AG20443 (cell line): ENCODE measurements at regions not wholly inside any gene's neighbourhood (a gene's known extent, or its start where the extent isn't known, plus 50 kb on each side); places are given as distances from the start of the nearest gene placed in this dataset.
"Not testable (repeated sequence)": the region's sequence is repeated elsewhere in the genome, so short reads cannot be mapped to it uniquely, and the experiment has no call there.

Experiments
- DNase-seq: peaks from one replicate; pipeline ENCODE4 v3.0.0; 2012; ENCODE audit warnings: low spot score, mixed read lengths

DNA sequence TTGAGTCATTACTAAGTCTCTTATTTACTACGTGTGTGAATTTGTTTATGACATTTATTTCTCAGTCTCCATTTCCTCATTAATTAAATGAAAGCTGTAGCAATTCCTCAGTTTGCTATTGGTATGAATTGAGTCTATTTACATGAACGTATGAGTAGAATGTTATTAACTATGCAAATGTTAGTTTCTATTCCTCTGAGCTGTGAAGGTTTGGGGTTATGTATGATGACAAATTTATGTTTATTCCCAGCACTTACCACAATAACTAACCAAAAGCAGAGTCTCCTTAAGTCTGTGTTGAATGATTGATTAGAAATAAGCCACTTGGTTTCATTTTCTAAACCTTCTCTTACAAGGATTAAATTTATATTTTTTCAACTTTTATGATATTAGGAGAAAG lies 1340.9 kb downstream of the FSCB start:
- DNase-seq, result no peak

DNA sequence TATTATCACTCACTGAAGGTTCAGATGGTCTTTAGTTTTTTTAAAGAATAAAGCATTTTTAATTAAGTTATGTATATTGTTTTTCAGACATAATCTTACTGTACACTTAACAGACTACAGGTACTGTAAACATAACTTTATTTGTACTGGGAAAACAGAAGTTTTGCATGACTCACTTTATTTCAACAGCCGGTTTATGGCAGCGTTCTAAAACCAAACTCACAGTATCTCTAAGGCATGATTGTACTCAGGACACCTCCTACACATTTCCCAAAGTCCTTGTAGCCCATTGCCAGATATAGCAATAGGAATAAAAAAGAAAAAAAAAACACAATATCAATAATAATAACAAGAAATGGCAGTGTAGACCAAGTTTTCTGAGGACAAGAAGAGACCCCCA lies 1341.4 kb downstream of the FSCB start:
- no peak for DNase-seq

DNA sequence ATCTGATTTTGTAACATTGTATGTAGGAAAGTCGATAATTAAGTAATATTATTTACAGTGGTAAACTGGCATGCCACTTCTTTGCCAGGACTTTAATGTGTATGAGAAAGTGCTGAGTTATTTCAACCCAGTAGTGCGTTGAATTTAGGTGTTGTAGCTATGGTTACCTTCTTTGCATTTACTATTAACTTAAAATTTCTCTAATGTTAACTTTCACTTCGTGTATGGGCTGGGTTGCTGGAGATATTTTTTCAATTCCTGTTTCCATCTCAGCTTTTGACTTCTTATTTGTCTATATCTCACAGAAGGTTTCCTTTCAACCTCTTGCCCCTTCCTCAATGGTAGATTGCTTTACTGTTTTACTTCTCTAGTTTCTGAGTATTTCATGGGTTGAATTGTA lies 1345.6 kb downstream of the FSCB start:
- DNase-seq, result no peak

DNA sequence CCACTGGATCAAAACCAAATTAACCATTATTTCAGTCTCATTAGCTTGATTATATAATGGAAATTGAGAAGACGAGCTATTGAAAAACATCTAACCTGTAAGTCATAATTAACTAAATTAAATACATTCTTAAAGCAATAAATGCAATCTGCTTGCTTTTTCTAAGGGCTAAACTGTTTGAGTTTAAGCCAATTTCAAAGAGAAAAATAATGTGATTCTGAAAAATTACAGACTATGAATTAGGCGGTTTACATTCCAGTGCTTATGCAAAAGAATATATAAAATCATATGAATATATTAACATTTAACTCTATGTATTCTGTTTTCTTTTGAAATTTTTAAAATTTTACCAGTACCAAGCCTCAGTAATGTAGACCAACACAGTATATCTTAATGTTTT lies 1349.4 kb downstream of the FSCB start:
- DNase-seq, result no peak

DNA sequence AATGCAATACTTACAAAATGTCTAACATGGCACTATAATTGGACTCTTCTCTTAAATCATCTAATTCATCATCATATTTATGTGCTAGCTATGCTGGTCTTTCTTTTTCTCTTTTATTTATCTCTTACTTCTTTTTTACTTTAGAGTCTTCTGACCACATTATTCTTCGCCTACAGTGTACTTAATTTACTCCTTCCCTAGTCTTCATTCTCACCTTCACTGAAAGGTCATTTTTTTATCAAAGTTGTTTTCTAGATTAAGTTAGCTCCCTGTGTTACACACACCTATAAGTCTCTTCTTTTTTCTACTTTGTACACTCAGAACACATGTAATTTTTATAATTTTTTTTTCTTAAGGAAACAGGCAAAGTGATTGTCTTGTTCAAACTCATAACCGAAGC lies 1351.2 kb downstream of the FSCB start:
- DNase-seq, result no peak

DNA sequence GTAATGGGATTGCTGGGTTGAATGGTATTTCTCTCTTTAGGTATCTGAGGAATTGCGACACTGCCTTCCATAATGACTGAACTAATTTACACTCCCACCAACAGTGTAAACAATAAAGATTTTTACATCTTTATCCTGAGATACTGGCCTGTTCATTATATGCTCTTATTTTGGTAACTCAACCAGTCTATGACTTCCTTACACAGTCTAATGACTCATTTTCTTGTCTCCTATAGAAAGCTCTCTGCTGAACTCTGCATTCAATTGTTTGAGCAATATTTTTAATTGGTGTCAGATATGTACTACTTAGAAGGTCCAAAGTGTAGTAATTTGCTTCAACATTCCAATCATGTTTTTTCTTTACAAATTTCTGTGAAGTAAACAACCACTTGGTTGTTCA lies 1351.8 kb downstream of the FSCB start:
- DNase-seq, result no peak

DNA sequence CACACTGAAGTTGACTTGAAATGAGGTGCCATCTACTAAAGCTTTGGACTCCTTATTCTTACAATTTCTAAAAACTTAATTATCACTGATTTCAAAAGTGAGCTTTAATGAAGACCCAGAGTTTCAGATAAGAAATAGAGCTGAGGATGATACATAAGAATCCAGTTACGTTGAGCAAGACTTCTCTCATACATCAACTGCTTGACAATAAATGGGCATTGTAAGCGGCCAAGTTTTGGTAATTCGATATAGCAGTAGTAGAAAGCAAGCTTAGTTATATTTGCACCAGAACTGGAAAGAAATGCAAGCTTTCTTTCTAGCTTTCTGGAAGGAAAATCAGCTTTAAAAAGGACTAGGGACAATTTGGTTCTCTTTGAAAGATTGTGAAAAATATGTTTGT lies 1359.6 kb downstream of the FSCB start:
- DNase-seq, result no peak

DNA sequence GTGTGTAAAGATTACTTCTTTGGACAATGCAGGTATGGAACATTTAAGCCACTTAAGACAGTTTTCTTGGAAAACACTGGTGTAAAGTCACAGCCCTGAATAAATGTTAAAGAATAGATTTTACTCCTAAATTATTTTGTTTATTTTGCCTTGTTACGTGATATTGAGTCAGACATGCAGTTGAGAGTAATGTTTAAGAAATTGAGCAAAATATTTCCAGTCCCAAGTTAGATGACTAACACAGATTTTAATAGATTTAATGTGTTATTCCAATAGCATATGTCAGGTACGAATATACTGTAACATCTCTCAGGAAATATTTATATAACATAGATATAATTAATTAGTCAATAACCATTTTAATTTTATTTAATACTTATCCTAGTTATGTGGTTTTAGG lies 1361.7 kb downstream of the FSCB start:
- no peak for DNase-seq

DNA sequence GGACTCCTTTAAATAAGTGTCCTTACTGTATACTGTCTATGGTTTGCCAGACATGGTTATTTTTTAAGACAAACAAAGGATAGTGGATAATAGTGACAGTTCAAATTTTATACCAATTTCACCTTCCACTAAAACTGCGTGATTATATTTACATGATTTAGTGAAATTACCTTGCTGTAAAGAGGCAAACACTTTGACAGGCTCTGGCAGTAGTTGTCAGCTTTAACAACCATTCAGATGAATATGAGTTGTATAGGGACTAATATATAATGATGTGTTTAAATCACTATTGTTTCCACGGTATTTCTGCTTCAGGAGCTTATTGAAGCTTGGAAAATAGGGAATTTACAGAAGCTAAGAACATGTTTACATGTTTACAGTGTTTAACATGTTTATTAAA lies 1364.0 kb downstream of the FSCB start:
- DNase-seq, result no peak

DNA sequence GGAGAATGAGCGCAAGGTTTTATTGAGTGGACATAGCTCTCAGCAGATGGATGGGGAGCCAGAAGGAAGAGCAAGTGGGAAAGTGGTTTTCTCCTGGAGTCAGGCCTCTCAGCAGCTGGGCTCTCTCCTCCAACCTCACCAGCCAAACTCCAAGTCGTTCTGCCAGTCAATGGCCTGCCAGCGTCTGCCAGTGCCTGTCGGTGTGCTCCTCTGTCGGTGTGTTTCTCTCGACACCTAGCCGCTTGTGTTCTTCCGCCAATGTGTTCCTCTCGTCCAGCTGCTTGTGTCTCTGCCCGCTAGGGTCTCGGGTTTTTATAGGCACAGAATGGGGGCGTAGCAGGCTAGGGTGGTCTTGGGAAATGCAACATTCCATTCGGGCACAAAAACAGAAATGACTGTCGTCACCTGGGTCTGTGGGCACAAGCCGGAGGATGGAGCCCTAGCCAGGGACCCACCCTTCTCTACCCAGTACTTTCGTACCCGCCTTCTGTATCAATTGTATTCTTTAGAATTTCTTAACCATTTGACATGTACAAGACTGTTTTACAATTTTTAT lies 1365.4 kb downstream of the FSCB start:
- DNase-seq, result no peak

DNA sequence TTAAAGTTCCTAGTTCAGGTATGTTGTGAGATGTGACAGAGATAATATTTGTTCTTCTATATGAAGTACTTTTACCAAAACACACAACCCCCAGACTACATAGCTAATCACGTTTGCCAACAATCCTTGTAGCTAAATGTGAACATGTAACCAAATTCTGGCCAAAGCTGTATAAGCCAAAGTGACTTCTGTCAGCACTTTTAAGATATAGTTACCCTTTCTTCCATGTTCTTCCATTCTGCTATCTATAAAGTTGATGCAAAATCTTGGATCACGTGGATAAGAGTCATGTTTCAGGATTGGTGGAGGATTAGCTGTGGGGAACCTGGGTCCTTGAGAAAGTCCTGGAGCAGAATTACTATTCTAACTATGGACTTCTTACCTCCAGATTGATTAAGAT lies 1366.6 kb downstream of the FSCB start:
- DNase-seq, result no peak

DNA sequence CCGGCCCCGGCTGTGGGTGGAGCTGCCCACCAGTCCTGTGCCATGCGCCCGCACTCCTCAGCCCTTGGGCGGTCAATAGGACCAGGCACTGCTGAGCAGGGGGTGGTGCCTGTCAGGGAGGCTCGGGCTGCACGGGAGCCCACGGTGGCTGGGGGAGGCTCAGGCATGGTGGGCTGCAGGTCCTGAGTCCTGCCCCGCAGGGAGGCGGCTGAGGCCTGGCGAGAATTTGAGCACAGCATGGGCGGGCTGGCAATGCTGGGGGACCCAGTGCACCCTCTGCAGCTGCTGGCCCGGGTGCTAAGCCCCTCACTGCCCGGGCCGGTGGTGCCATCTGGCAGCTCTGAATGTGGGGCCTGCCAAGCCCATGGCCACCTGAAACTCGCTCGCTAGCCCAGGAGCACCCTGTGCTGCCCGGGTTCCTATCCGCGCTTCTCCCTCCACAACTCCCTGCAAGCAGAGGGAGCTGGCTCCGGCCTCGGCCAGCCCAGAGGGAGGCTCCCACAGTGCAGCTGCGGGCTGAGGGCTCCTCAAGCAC lies 1371.1 kb downstream of the FSCB start:
- no peak for DNase-seq

DNA sequence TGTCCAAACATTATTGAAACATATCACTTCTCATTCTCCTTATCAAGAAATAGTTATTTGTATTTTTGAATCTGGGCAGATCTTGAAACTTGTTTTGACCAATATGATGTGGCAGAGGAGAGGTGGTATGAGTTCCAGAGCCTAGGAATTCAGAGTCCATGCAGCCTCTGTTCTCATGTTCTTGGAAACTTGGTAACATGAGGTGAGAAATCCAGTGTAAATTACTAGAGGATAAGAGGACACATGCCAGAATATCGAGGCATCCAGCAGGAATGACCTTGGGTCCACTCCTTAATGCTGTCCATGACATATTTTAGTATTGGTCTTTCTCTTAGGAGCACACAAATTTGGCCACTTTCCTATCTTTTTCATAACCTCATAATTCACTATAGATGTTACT lies 1374.6 kb downstream of the FSCB start:
- no peak for DNase-seq

DNA sequence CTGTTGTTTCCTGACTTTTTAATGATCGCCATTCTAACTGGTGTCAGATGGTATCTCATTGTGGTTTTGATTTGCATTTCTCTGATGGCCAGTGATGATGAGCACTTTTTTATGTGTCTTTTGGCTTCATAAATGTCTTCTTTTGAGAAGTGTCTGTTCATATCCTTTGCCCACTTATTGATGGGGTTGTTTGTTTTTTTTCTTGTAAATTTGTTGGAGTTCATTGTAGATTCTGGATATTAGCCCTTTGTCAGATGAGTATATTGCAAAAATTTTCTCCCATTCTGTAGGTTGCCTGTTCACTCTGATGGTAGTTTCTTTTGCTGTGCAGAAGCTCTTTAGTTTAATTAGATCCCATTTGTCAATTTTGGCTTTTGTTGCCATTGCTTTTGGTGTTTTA lies 1378.7 kb downstream of the FSCB start:
- not testable (repeated sequence) for DNase-seq

DNA sequence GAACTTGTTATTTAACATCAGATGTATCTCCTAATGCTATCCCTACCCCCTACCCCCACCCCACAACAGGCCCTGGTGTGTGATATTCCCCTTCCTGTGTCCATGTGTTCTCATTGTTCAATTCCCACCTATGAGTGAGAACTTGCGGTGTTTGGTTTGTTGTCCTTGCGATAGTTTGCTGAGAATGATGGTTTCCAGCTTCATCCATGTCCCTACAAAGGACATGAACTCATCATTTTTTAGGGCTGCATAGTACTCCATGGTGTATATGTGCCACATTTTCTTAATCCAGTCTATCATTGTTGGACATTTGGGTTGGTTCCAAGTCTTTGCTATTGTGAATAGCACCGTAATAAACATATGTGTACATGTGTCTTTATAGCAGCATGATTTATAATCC lies 1379.2 kb downstream of the FSCB start:
- not testable (repeated sequence) for DNase-seq

DNA sequence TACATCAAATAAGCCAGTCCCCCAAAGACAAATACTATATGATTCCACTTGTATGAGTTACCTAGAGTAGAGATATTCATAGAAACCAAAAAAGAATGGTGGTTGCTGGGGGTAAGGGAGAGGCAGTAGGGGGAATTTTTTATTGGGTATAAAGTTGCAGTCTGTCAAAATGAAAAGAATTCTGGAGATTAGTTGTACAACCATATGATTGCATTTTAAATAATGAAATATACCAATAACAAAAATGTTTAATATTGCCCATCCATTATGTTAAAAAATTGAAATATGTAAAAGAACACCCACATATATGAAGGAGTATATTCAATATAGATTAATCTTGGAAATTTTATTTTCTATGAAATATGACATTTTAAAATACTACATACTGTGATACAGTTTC lies 1383.5 kb downstream of the FSCB start:
- DNase-seq, result no peak

DNA sequence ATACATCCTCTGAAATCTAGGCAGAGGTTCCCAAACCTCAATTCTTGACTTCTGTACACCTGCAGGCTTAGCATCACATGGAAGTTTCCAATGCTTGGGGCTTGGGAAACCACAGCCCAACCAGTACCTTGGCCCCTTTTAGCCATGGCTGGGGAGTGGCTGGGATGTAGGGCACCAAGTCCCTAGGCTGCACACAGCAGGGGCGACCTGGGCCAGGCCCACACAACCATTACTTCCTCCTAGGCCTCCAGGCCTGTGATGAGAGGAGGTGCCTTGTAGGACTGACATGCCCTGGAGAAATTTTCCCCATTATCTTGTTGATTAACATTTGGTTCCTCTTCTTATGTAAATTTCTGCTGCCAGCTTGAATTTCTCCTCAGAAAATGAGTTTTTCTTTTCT lies 1387.4 kb downstream of the FSCB start:
- no peak for DNase-seq

DNA sequence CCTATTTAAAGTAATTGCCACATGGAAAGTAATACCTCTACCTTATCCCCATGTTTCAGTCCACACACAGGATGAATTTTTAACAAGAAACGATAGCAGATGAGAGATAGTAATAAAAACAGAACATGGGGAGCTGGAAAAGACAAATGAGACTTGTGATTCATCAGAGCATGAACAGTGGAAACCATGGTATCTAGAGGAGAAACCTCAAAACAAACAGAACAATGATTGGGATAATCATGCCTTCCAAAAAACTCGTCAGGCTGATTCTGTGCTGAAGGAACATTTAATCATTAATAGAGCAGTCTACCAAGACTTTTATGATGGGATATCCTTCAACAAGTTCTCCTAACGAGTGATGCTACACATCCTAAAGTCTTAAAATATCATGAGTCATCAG lies 1390.7 kb downstream of the FSCB start:
- DNase-seq, result no peak

DNA sequence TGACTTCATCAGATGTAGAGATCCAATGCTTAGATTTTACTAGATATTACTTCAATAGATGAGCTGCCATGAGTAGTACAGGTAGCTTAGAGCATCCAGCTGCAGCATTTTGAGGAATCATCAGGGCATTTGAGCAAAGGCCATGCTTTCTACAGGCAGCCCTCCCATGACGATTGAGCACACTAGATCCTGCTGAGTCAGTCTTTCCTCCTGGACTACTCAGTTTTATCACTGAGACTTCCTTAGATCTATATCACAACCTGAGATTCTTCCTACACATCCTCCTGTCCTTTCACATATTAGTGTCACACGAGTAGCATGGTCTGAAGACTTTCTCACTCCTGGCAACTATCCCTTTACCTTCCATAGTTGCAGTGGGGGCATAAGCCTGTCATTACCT lies 1401.8 kb downstream of the FSCB start:
- DNase-seq, result no peak

DNA sequence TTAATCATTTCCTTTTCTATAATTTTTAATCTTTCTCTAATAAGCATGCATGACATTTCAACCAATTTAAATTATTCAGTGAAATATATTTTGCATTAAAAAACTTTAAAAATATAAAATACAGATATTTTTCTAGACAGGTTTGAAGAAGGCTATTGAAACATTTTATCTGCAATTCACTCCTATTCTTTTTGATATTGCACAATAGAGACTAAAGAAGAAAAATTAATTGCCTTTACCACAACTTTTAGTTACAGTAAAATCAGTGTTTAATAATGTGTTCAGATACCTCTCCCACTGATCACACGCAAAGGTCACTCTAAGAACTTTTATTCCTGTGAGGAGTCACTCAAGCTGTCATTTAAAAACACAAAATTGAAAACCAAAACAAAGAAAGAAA lies 1416.7 kb downstream of the FSCB start:
- DNase-seq, result no peak

DNA sequence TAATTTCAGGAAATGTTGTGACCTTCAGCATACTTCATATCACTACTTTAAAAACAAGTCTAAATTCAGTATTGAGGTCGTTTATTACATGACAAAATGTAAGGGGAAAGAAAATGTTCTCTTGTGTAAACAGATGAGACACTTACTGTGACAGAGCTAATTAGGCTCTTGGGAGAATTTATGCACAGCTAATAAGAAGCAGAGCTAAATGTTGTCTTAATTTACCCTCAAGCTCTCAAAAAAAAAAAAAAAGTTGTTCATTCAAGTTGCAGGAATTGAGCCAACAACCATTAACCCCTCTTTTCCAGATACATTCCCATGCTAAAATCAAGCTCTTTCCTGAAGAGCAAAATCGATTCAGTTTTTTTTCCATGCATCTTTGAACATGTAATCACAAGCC lies 1419.4 kb downstream of the FSCB start:
- DNase-seq, result no peak

DNA sequence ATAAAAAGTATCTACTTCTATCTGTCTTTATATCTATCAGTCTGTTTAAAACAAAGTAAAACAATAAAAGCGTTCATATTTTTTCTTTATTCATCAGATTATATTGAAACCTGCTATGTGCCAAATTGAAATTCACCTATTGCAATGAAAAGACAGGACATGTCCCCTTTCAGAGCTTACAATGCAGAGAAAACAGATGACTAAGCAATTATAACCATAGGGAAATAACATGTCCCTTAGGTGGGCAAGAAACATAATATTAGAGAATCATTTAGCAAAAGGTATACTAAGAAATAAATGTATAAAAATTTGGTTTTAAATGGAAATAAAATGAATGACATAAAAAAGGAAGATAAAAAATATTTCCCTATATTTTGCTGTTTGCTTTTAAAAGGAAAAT lies 1421.3 kb downstream of the FSCB start:
- no peak for DNase-seq

DNA sequence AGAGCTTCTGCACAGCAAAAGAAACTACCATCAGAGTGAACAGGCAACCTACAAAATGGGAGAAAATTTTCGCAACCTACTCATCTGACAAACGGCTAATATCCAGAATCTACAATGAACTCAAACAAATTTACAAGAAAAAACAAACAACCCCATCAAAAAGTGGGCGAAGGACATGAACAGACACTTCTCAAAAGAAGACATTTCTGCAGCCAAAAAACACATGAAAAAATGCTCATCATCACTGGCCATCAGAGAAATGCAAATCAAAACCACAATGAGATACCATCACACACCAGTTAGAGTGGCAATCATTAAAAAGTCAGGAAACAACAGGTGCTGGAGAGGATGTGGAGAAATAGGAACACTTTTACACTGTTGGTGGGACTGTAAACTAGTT lies 1439.7 kb downstream of the FSCB start:
- DNase-seq, result not testable (repeated sequence)

DNA sequence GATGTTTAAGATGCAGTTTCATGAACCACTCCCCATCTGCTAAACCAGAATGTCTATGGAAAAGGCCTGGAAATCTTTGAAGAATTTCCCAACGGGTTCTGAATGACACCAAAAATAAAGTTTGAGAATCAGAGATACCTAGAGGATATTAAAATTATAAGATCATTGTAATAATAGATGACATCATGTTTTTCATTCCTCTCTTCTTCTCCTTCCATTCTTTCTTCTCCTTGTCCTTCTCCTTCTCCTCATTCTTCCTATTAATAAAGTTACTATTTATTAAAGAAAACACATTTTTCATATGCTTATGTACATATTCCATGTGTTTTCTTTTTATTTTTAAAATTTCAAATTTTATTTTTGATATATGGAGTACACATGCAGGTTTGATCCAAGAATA lies 1449.4 kb downstream of the LRFN5 start:
- no peak for DNase-seq

DNA sequence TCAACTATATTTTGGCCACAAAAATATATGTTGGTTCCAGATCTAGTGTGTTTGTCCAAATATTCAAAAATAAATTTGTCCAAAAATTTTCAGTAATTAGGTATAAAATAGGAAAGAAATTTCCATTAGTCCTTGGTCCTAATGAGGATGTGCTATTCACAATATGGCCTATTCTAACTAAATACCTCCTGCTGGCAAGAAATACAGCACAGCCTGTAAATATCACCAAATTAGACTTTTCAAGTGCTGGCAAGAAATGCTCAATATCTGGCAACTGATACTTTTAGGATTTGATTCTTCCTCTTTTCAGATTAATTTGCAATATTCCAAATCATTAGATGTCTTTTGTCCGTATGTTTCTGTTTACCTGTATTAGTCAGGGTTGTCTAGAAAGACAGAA lies 1446.2 kb downstream of the LRFN5 start:
- DNase-seq, result no peak
